A673 (cell line): ENCODE measurements at regions not wholly inside any gene's neighbourhood (a gene's known extent, or its start where the extent isn't known, plus 50 kb on each side); places are given as distances from the start of the nearest gene placed in this dataset.

ENCODE experiments used
- EZH2 ChIP-seq: fragments of 200-600 bp; sonication (generic); IDR thresholded peaks from 2 replicates; pipeline ENCODE4 v1.6.1; 2017; ENCODE audit warnings: borderline replicate concordance, low read depth, mild to moderate bottlenecking, mixed read lengths, antibody characterized with exemption, low read length; ENCODE audit not compliant: poor library complexity, severe bottlenecking
- TF ChIP-seq, protein P1 (sequence below): fragments of 300-800, 200-600 bp; sonication (generic); conservative IDR thresholded peaks from 2 replicates; pipeline ENCODE4 v1.5.1; 2017; ENCODE audit warnings: low read depth, mild to moderate bottlenecking, antibody characterized with exemption, low read length, moderate library complexity, mixed read lengths

DNA sequence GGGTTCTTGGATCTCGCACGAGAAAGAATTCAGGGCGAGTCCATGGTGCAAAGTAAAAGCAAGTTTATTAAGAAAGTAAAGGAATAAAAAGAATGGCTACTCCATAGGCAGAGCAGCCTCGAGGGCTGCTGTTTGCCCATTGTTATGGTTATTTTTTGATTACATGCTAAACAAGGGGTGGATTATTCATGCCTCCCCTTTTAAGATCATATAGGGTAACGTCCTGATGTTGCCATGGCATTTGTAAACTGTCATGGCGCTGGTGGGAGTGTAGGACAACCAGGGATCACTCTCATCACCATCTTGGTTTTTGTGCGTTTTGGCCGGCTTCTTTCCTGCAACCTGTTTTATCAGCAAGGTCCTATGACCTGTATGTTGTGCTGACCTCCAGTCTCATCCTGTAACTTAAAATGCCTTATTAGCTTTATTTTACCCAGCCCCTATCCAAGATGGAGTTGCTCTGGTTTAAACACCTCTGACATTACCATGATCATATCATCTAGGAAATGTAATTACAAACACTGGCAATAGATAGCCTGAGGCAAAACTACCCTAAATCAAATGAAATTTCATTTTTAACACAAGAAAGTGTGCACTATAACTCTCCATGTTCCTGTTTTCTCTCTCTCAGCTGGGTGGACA is 94.3 kb upstream of the ATXN3L start:
- TF ChIP-seq, protein P1, sequence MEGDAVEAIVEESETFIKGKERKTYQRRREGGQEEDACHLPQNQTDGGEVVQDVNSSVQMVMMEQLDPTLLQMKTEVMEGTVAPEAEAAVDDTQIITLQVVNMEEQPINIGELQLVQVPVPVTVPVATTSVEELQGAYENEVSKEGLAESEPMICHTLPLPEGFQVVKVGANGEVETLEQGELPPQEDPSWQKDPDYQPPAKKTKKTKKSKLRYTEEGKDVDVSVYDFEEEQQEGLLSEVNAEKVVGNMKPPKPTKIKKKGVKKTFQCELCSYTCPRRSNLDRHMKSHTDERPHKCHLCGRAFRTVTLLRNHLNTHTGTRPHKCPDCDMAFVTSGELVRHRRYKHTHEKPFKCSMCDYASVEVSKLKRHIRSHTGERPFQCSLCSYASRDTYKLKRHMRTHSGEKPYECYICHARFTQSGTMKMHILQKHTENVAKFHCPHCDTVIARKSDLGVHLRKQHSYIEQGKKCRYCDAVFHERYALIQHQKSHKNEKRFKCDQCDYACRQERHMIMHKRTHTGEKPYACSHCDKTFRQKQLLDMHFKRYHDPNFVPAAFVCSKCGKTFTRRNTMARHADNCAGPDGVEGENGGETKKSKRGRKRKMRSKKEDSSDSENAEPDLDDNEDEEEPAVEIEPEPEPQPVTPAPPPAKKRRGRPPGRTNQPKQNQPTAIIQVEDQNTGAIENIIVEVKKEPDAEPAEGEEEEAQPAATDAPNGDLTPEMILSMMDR, result no peak
- no peak for TF ChIP-seq EZH2
